K562 (cell line): ENCODE measurements at regions not wholly inside any gene's neighbourhood (a gene's known extent, or its start where the extent isn't known, plus 50 kb on each side); places are given as distances from the start of the nearest gene placed in this dataset.

Experiments used
- ATAC-seq: fragments of 200-7000 bp; cut with Tn5 transposase; 3 replicates; pipeline ENCODE4 v1.9.1; 2020; ENCODE audit warnings: moderate library complexity
- BruUV-seq: library from RNA; stranded (reverse); fragments of 400-500 nt; replicated peaks from 2 replicates; lab custom pipeline; 2021; lab: Mats Ljungman, UMichigan
- CTCF ChIA-PET: fragments of 300-600 bp; formaldehyde crosslinking; extraction: SDS; loops from one replicate; lab custom pipeline; 2021; ENCODE audit warnings: low intra/inter-chr PET ratio; lab: Yijun Ruan, JAX
- POLR2A ChIA-PET: fragments of 300-600, 350-650 bp; sonication (Branson Sonifier 250); formaldehyde crosslinking; extraction: SDS; loops from one replicate; lab custom pipeline; 2021; ENCODE audit warnings: antibody characterized with exemption, inconsistent platforms; lab: Yijun Ruan, JAX
- DNase-seq, 4 experiments: peaks; one replicate each; pipeline versions ENCODE4 v3.0.0 to v3.0.0-alpha.2; 2011 to 2018; ENCODE audit warnings: low spot score in 3 of 4, mixed read lengths in 3 of 4; ENCODE audit errors: extremely low read depth in 1 of 4
- FAIRE-seq: peaks from 2 replicates; lab custom pipeline; 2011; peaks lifted over from hg19 to GRCh38; lab: Jason Lieb, UNC
- H2AFZ ChIP-seq: 2 replicates; pipeline ENCODE4 v1.6.0; 2011; ENCODE audit warnings: low read depth, low read length, control low read depth, inconsistent platforms
- H3K27ac ChIP-seq: fragments of 200-600 bp; 3 replicates; pipeline ENCODE4 v1.8.0; 2011; ENCODE audit warnings: low read depth, mild to moderate bottlenecking, control low read depth, inconsistent platforms, low read length, moderate library complexity, mixed read lengths; ENCODE audit errors: extremely low read depth
- H3K27me3 ChIP-seq, 2 experiments: fragments of 300-600 bp in 1 of 2; 2 replicates in 1 of 2; 3 replicates in 1 of 2; pipeline versions ENCODE4 v1.6.0 to v1.8.0; 2011; ENCODE audit warnings: inconsistent platforms in 2 of 2, low read length in 2 of 2, mild to moderate bottlenecking in 1 of 2, mixed read lengths in 1 of 2, moderate library complexity in 1 of 2; ENCODE audit not compliant: control insufficient read depth in 2 of 2, insufficient read depth in 2 of 2
- H3K36me3 ChIP-seq: fragments of 300-600 bp; 3 replicates; pipeline ENCODE4 v1.8.0; 2011; ENCODE audit warnings: mild to moderate bottlenecking, low read length, inconsistent platforms; ENCODE audit not compliant: control insufficient read depth, insufficient read depth
- H3K4me1 ChIP-seq, 2 experiments: fragments of 200-600 bp in 1 of 2; replicated peaks in 1 of 2; 2 replicates in 1 of 2; 3 replicates in 1 of 2; pipeline versions ENCODE4 v1.5.1 to v1.8.0; 2011; ENCODE audit warnings: inconsistent platforms in 2 of 2, low read length in 2 of 2, mild to moderate bottlenecking in 1 of 2, mixed read lengths in 1 of 2, moderate library complexity in 1 of 2; ENCODE audit not compliant: control insufficient read depth in 2 of 2, insufficient read depth in 2 of 2
- H3K4me2 ChIP-seq: 2 replicates; pipeline ENCODE4 v1.6.1; 2011; ENCODE audit warnings: low read length, control low read depth, inconsistent platforms, mixed read lengths; ENCODE audit not compliant: insufficient read depth
- H3K4me3 ChIP-seq: fragments of 200-600 bp; sonication (generic), shearing (Covaris generic); 2 replicates; pipeline ENCODE4 v1.5.1; 2016; ENCODE audit warnings: control low read depth, inconsistent platforms
- H3K79me2 ChIP-seq: fragments of 200-600 bp; 3 replicates; pipeline ENCODE4 v1.8.0; 2011; ENCODE audit warnings: low read length, inconsistent platforms; ENCODE audit not compliant: control insufficient read depth, insufficient read depth
- H3K9ac ChIP-seq, 2 experiments: 2 replicates each; pipeline versions ENCODE4 v1.6.0 to v1.6.1; 2011; ENCODE audit warnings: low read depth in 2 of 2, low read length in 2 of 2, control low read depth in 1 of 2, inconsistent platforms in 1 of 2, mild to moderate bottlenecking in 1 of 2, mixed read lengths in 1 of 2; ENCODE audit not compliant: insufficient read depth in 1 of 2
- H3K9me1 ChIP-seq: one replicate; pipeline ENCODE4 v1.6.0; 2011; ENCODE audit warnings: inconsistent platforms, mild to moderate bottlenecking, low read length, moderate library complexity; ENCODE audit not compliant: control insufficient read depth, insufficient read depth
- H3K9me3 ChIP-seq: replicated peaks from 2 replicates; pipeline ENCODE4 v1.5.1; 2011; ENCODE audit warnings: low read depth, low read length, inconsistent platforms; ENCODE audit not compliant: control insufficient read depth, insufficient read depth
- H4K20me1 ChIP-seq: replicated peaks from 2 replicates; pipeline ENCODE4 v1.6.1; 2011; ENCODE audit warnings: low read length, inconsistent platforms, mixed read lengths; ENCODE audit not compliant: control insufficient read depth, insufficient read depth
- ARNT ChIP-seq, 2 experiments: fragments of 450-650 bp; IDR thresholded peaks; 2 replicates each; pipeline ENCODE4 v1.6.1; 2016; ENCODE audit warnings: mild to moderate bottlenecking in 1 of 2
- E4F1 ChIP-seq: fragments of 250-450 bp; sonication (Bioruptor Pico); IDR thresholded peaks from 2 replicates; pipeline ENCODE4 v1.5.0; 2021; ENCODE audit warnings: mild to moderate bottlenecking, borderline replicate concordance
- SIN3A ChIP-seq, 2 experiments: fragments of 150-350 bp in 1 of 2; IDR thresholded peaks; 2 replicates each; pipeline ENCODE4 v1.6.1; 2011 to 2016; ENCODE audit warnings: borderline replicate concordance in 2 of 2, low read depth in 2 of 2, low read length in 2 of 2, mild to moderate bottlenecking in 2 of 2, moderate library complexity in 2 of 2; ENCODE audit not compliant: control insufficient read depth in 1 of 2
- TCFL5 ChIP-seq: fragments of 250-450 bp; sonication (Bioruptor Pico); conservative IDR thresholded peaks from 2 replicates; pipeline ENCODE4 v1.6.1; 2021; ENCODE audit warnings: mild to moderate bottlenecking, moderate library complexity, matching md5 sums
- TEAD1 ChIP-seq, 2 experiments: fragments of 450-650 bp in 1 of 2; sonication (generic) in 1 of 2; formaldehyde crosslinking; IDR thresholded peaks; 2 replicates each; pipeline versions ENCODE4 v1.4.0 to v1.8.0; 2020 to 2022; ENCODE audit warnings: mild to moderate bottlenecking in 2 of 2, missing genetic modification reagents in 1 of 2
- ZBTB12 ChIP-seq: fragments of 250-450 bp; sonication (Bioruptor Pico); IDR thresholded peaks from 2 replicates; pipeline ENCODE4 v1.4.0; 2020
- ZNF57 ChIP-seq: fragments of 450-650 bp; formaldehyde crosslinking; IDR thresholded peaks from 2 replicates; pipeline ENCODE4 v1.4.0; 2020; ENCODE audit warnings: mild to moderate bottlenecking, moderate library complexity
- ZNF778 ChIP-seq: fragments of 450-650 bp; formaldehyde crosslinking; IDR thresholded peaks from 2 replicates; pipeline ENCODE4 v1.4.0; 2020; ENCODE audit warnings: mild to moderate bottlenecking, moderate library complexity
- WGBS: fragments of 100-300 bp; shearing (Covaris generic); methylation state at CpG from one replicate; pipeline ENCODE4 v1.1.6; 2016; ENCODE audit warnings: low coverage, mixed read lengths; ENCODE audit not compliant: insufficient coverage; ENCODE audit errors: missing lambda C conversion rate; 5-methylcytosine and 5-hydroxymethylcytosine counted together
- in situ Hi-C: fragments of 300-500 bp; cut with MboI; formaldehyde crosslinking; loops from 4 replicates; pipeline ENCODE4 v1.15.0; 2018; ENCODE audit warnings: inconsistent platforms, mixed read lengths
- intact Hi-C: fragments of 100-400 bp; cut with micrococcal nuclease; formaldehyde crosslinking; loops from 2 replicates; pipeline ENCODE4 v1.14.2; 2022
- TF ChIP-seq, protein P1 (sequence below): IDR thresholded peaks from 3 replicates; pipeline ENCODE4 v1.6.1; 2011; ENCODE audit warnings: borderline replicate concordance, mild to moderate bottlenecking; ENCODE audit not compliant: insufficient read length, insufficient read depth

DNA sequence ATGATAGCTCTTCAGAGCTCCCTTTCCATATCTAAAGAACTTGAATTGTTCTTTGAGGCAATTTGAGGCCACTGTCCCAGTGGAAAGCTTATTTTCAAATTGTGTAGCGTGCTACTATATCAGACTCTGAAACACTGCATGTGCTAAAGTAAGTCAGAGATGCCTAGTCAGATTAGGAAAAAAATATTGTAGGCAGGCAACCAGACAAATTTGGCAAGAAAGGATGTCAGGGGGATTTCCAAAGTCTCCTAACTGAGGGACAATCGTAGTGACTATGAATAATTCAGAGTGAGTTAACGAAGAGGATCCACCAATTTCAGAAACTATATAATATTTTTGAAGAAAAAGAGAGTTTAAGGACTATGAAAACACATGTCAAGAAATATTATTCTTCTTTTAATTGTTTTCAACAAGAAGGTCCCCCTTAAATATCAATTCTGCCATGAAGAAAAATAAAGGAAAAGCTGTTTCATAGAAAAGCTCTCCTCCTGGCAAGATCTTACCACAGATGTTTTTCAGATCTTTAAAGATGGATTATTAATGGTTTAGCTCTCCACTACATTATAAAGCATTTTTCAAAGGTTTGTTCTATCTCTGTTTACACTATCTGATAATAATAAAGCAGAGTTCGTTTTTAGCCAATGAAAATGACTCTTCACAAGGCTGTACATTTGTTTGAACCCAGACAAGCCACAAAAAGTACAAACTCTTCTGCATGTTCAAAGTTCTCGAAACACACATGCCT, 273.5 kb upstream of the PTGER4 start:
- BruUV-seq, result no TSS peak
- FAIRE-seq (no peak), DNase-seq (no peak), ATAC-seq (no peak)
- H3K9me3 ChIP-seq, result no peaks in the 10 kb centered on the region
- H4K20me1 ChIP-seq, result no peaks in the 10 kb centered on the region
- ChIA-PET CTCF (no interaction called here), POLR2A (no interaction called here)
- H3K79me2 ChIP-seq, result no peaks in the 10 kb centered on the region
- no peaks in the 10 kb centered on the region for H3K9me1 ChIP-seq
- H3K4me3 ChIP-seq, result no peak overlapping the region
- TF ChIP-seq ZBTB12 (CRISPR knock-in tag) (no peak), ZNF778 (no peak), TEAD1 (CRISPR knock-in tag; IDR thresholded peaks at IDR 0.05) (no peak), E4F1 (CRISPR knock-in tag) (no peak), TCFL5 (CRISPR knock-in tag) (no peak), ARNT (IDR thresholded peaks at IDR 0.05) (no peak), ZNF57 (CRISPR knock-in tag) (no peak), SIN3A (IDR thresholded peaks at IDR 0.05; ENCODE audit: borderline replicate concordance in 2 of 2, control insufficient read depth in 1 of 2, low read depth in 2 of 2, low read length in 2 of 2) (no peak)
- TF ChIP-seq, protein P1, sequence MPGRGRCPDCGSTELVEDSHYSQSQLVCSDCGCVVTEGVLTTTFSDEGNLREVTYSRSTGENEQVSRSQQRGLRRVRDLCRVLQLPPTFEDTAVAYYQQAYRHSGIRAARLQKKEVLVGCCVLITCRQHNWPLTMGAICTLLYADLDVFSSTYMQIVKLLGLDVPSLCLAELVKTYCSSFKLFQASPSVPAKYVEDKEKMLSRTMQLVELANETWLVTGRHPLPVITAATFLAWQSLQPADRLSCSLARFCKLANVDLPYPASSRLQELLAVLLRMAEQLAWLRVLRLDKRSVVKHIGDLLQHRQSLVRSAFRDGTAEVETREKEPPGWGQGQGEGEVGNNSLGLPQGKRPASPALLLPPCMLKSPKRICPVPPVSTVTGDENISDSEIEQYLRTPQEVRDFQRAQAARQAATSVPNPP, result no peak
- H2AFZ ChIP-seq, result no peak overlapping the region
- no peak overlapping the region for H3K27ac ChIP-seq
- no peak overlapping the region for H3K4me2 ChIP-seq
- H3K4me1 ChIP-seq, result no peaks in the 10 kb centered on the region
- intact Hi-C loops (no loop called here), in situ Hi-C loops (no loop called here)
- no peak overlapping the region for H3K9ac ChIP-seq
- no peaks in the 10 kb centered on the region for H3K27me3 ChIP-seq
- 4% methylated on average over 5 of the region's 5 CpGs for WGBS
- H3K36me3 ChIP-seq, result no peaks in the 10 kb centered on the region
